ENCODE measurements at regions not wholly inside any gene's neighbourhood (a gene's known extent, or its start where the extent isn't known, plus 50 kb on each side); places are given as distances from the start of the nearest gene placed in this dataset.

DNA sequence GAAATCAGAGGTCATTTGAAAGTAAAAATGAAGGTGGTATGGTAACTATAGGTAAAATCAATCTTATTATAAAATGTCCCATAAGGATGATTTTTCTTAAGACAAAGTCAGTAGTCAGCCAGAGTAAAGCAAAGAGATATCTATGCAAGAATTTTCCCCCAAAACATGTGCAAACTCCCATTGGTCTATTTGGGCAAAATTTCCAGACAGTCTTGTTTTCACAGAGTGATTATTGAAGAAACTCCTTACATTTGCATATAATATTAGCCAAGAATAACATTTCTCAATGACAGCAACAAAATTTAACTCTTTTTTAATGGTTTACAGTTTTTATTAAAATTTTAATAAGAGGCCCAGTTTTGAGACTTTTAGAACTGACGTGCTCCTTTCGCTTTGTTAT, 406.1 kb upstream of the GRAMD2B start:
- no TSS peak for BruUV-seq (replicated peaks)
- intact Hi-C loops (cut with micrococcal nuclease; ENCODE audit: unreplicated experiment) = no loop called here
- Histone ChIP-seq H3K9me3 (ENCODE audit: low read length) (no peaks in the 10 kb centered on the region), H3K9me2 (ENCODE audit: insufficient read depth, low read length) (no peaks in the 10 kb centered on the region), H3K79me2 (ENCODE audit: insufficient read depth, low read depth, low read length) (no peaks in the 10 kb centered on the region), H3K27ac (ENCODE audit: low read depth, low read length, poor library complexity, severe bottlenecking) (no peak overlapping the region), H2AFZ (ENCODE audit: low read length) (no peak overlapping the region), H4K20me1 (ENCODE audit: insufficient read depth, low read length) (no peaks in the 10 kb centered on the region), H3K4me3 (ENCODE audit: low read depth, low read length, poor library complexity, severe bottlenecking) (no peak overlapping the region), H3K4me2 (ENCODE audit: low read length) (no peak overlapping the region), H3K4me1 (ENCODE audit: insufficient read depth, low read length, poor library complexity, severe bottlenecking) (no peaks in the 10 kb centered on the region), H3K36me3 (ENCODE audit: insufficient read depth, low read length) (no peaks in the 10 kb centered on the region)
- CTCF ChIA-PET (ENCODE audit: unreplicated experiment) = no interaction called here
- TF ChIP-seq EZH2phosphoT487 (IDR thresholded peaks at IDR 0.05; ENCODE audit: borderline replicate concordance, low read depth, low read length) = no peak
- TF ChIP-seq, protein P1, sequence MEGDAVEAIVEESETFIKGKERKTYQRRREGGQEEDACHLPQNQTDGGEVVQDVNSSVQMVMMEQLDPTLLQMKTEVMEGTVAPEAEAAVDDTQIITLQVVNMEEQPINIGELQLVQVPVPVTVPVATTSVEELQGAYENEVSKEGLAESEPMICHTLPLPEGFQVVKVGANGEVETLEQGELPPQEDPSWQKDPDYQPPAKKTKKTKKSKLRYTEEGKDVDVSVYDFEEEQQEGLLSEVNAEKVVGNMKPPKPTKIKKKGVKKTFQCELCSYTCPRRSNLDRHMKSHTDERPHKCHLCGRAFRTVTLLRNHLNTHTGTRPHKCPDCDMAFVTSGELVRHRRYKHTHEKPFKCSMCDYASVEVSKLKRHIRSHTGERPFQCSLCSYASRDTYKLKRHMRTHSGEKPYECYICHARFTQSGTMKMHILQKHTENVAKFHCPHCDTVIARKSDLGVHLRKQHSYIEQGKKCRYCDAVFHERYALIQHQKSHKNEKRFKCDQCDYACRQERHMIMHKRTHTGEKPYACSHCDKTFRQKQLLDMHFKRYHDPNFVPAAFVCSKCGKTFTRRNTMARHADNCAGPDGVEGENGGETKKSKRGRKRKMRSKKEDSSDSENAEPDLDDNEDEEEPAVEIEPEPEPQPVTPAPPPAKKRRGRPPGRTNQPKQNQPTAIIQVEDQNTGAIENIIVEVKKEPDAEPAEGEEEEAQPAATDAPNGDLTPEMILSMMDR (conservative IDR thresholded peaks at IDR 0.05; ENCODE audit: low read length) = no peak
- POLR2A ChIA-PET = no interaction called here
- no peak for DNase-seq (ENCODE audit: low spot score)

DNA sequence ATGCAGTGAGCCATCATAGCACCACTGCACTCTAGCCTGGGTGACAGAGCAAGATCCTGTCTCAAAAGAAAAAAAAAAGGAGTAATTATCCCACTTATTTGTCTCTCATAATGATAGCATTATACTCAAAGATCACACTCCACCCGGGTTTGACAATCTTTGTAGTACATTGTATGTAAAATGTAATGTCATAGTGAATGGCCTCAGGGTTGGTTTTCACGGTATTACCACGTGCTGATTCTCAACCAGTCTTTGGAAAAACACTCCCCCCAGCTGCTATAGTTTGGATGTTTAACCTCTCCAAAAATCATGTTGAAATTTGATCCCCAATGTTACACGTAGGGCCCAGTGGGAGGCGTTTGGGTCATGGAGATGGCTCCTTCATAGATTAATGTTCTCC, 402.4 kb upstream of the GRAMD2B start:
- H3K9me2 ChIP-seq (ENCODE audit: insufficient read depth, low read length) = no peaks in the 10 kb centered on the region
- H3K36me3 ChIP-seq (ENCODE audit: insufficient read depth, low read length) = no peaks in the 10 kb centered on the region
- TF ChIP-seq, protein P1 (conservative IDR thresholded peaks at IDR 0.05; ENCODE audit: low read length) = no peak
- TF ChIP-seq EZH2phosphoT487 (IDR thresholded peaks at IDR 0.05; ENCODE audit: borderline replicate concordance, low read depth, low read length) = no peak
- intact Hi-C loops (cut with micrococcal nuclease; ENCODE audit: unreplicated experiment) = no loop called here
- POLR2A ChIA-PET = interaction anchor here (0.9 kb wide), 1 partner anchor 8 kb away, joined by 4 read pairs; no protein-coding TSS in a partner anchor
- no peaks in the 10 kb centered on the region for H3K9me3 ChIP-seq (ENCODE audit: low read length)
- H3K79me2 ChIP-seq (ENCODE audit: insufficient read depth, low read depth, low read length) = no peaks in the 10 kb centered on the region
- H3K4me3 ChIP-seq (ENCODE audit: low read depth, low read length, poor library complexity, severe bottlenecking) = no peak overlapping the region
- no peak overlapping the region for H2AFZ ChIP-seq (ENCODE audit: low read length)
- no peaks in the 10 kb centered on the region for H3K4me1 ChIP-seq (ENCODE audit: insufficient read depth, low read length, poor library complexity, severe bottlenecking)
- H3K27ac ChIP-seq (ENCODE audit: low read depth, low read length, poor library complexity, severe bottlenecking) = no peak overlapping the region
- BruUV-seq (replicated peaks) = no TSS peak
- H3K4me2 ChIP-seq (ENCODE audit: low read length) = no peak overlapping the region
- no peak for DNase-seq (ENCODE audit: low spot score)
- CTCF ChIA-PET (ENCODE audit: unreplicated experiment) = no interaction called here
- H4K20me1 ChIP-seq (ENCODE audit: insufficient read depth, low read length) = no peaks in the 10 kb centered on the region

DNA sequence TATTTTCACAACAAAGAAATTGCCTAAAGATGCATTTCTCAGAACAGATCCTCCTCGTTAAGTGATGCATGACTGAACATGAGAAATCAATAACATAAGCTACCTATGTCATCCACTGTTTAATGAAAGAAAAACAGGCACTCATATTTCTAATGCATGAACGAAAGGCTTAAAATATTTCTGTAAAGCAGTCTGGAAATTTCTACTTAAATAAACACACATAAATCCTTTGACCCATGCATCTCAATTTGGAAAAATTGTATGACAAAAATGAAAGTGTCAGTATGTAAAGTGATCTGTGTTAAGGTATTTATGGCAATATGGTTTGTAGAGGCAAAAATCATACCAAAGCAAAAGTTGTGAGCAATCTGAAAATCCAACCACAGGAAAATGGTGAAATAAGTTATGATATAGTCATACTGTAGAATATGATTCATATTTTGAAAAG, 399.2 kb upstream of the GRAMD2B start:
- Histone ChIP-seq H3K36me3 (ENCODE audit: insufficient read depth, low read length) (no peaks in the 10 kb centered on the region), H3K9me2 (ENCODE audit: insufficient read depth, low read length) (no peaks in the 10 kb centered on the region), H3K4me2 (ENCODE audit: low read length) (no peak overlapping the region), H3K4me3 (ENCODE audit: low read depth, low read length, poor library complexity, severe bottlenecking) (no peak overlapping the region), H3K9me3 (ENCODE audit: low read length) (no peaks in the 10 kb centered on the region), H4K20me1 (ENCODE audit: insufficient read depth, low read length) (no peaks in the 10 kb centered on the region), H3K79me2 (ENCODE audit: insufficient read depth, low read depth, low read length) (no peaks in the 10 kb centered on the region), H3K4me1 (ENCODE audit: insufficient read depth, low read length, poor library complexity, severe bottlenecking) (no peaks in the 10 kb centered on the region), H3K27ac (ENCODE audit: low read depth, low read length, poor library complexity, severe bottlenecking) (no peak overlapping the region), H2AFZ (ENCODE audit: low read length) (no peak overlapping the region)
- no TSS peak for BruUV-seq (replicated peaks)
- ChIA-PET CTCF (ENCODE audit: unreplicated experiment) (no interaction called here), POLR2A (no interaction called here)
- DNase-seq (ENCODE audit: low spot score) = no peak
- TF ChIP-seq EZH2phosphoT487 (IDR thresholded peaks at IDR 0.05; ENCODE audit: borderline replicate concordance, low read depth, low read length) = no peak
- TF ChIP-seq, protein P1 (conservative IDR thresholded peaks at IDR 0.05; ENCODE audit: low read length) = no peak
- intact Hi-C loops (cut with micrococcal nuclease; ENCODE audit: unreplicated experiment) = no loop called here
